Pulmonary artery endothelial cell (primary cell): ENCODE measurements at regions not wholly inside any gene's neighbourhood (a gene's known extent, or its start where the extent isn't known, plus 50 kb on each side); places are given as distances from the start of the nearest gene placed in this dataset.
"Not testable (repeated sequence)": the region's sequence is repeated elsewhere in the genome, so short reads cannot be mapped to it uniquely, and the experiment has no call there.

Experiments
- DNase-seq: peaks from one replicate; pipeline ENCODE4 v3.0.0-alpha.2; 2011; ENCODE audit warnings: low read depth, low spot score

- DNase-seq, result no peak
These were observed 79.5 kb upstream of the GPR141 start for GRCh38 chr7:37604078-37604477.

- DNase-seq, result not testable (repeated sequence)
These were observed 66.2 kb upstream of the GPR141 start for GRCh38 chr7:37617406-37617805.

- DNase-seq, result no peak
These were observed 50.5 kb upstream of the GPR141 start for GRCh38 chr7:37633048-37633447.
